Hematopoietic multipotent progenitor cell treated with erythropoietin and hydrocortisone succinate and interleukin-3 and kit ligand, for 8 days (in vitro differentiated cells): ENCODE measurements at regions not wholly inside any gene's neighbourhood (a gene's known extent, or its start where the extent isn't known, plus 50 kb on each side); places are given as distances from the start of the nearest gene placed in this dataset.
"Not testable (repeated sequence)": the region's sequence is repeated elsewhere in the genome, so short reads cannot be mapped to it uniquely, and the experiment has no call there.

ENCODE experiments used
- DNase-seq: peaks from one replicate; pipeline ENCODE4 v3.0.0-alpha.2; 2015

- no peak for DNase-seq
Observed at GRCh38 chr6:97459535-97459934, 176.5 kb upstream of the MMS22L start.

- DNase-seq, result no peak
Observed at GRCh38 chr6:97459986-97460385, 177.0 kb upstream of the MMS22L start.

- DNase-seq, result no peak
Observed at GRCh38 chr6:97460394-97461080, 177.5 kb upstream of the MMS22L start.

GRCh38 chr6:97461218-97461617, 178.2 kb upstream of the MMS22L start:
- no peak for DNase-seq

GRCh38 chr6:97462031-97462430, 179.0 kb upstream of the MMS22L start:
- DNase-seq, result no peak

GRCh38 chr6:97462938-97463598, 180.1 kb upstream of the MMS22L start:
- DNase-seq, result no peak

- no peak for DNase-seq
Observed at GRCh38 chr6:97465877-97466561, 183.0 kb upstream of the MMS22L start.

- no peak for DNase-seq
Observed at GRCh38 chr6:97468981-97469380, 186.0 kb upstream of the MMS22L start.

DNA sequence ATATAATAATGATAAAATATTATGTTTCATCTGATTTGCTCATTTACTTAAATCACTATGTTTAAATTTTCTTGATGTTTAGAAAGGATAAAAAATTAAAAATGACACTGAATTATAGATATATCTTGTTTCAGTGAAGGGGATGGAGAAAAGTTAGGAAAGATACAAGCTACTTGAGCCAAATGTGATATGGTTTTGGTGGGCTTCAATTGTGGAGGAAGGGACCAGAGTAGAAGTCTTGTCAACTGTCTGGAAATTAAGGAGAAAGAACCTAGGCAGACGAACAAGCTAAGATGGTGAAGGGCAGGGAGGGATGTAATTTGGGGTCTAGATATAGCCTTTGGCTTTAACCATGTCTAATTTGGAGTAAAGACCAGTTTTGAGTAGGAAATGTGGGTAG, 186.4 kb upstream of the MMS22L start:
- no peak for DNase-seq

GRCh38 chr6:97470322-97470721, 187.3 kb upstream of the MMS22L start:
- DNase-seq, result no peak

- no peak for DNase-seq
Observed at GRCh38 chr6:97473979-97474378, 191.0 kb upstream of the MMS22L start.

GRCh38 chr6:97497713-97498331, 214.8 kb upstream of the MMS22L start:
- DNase-seq, result peak; percentile 68

DNA sequence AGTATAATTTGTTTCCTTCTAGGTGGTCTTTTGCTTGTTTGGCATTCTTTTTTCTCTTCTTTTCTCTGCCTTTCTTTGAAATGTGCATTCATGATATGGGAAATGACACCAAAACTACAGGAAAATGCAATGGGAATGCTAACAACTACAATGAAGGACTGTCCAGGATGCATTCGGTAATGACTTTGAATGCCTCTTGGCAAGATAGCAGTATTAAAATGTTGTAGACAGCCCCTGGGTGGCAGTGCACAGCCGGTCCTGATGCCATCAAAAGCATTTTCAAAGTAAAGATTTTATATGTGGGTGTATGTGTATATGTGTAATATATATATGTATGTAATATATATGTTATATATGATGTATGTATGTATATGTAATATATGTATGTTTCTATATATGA, 218.8 kb upstream of the MMS22L start:
- DNase-seq, result no peak

DNA sequence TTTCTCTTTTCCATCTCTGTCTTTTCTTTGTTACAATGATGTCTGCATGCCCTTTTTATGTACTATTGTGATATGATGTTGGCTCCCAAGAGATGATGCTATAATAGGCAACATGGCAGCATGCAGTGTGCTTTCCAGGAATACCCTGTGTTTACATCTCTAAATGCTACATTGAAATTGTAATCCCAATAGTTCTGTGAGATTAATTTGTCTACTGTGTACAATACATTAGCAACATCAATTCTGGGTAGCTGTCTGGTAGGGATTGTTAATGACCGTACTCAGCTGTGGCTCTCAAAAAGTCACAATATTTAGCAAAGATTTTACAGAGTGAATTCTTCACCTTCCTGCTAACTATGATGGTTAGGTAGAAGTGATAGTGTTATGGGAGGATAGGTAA, 225.6 kb upstream of the MMS22L start:
- DNase-seq, result no peak

GRCh38 chr6:97513260-97513659, 230.2 kb upstream of the MMS22L start:
- DNase-seq, result not testable (repeated sequence)

- no peak for DNase-seq
Observed at GRCh38 chr6:97524811-97525210, 241.8 kb upstream of the MMS22L start.

DNA sequence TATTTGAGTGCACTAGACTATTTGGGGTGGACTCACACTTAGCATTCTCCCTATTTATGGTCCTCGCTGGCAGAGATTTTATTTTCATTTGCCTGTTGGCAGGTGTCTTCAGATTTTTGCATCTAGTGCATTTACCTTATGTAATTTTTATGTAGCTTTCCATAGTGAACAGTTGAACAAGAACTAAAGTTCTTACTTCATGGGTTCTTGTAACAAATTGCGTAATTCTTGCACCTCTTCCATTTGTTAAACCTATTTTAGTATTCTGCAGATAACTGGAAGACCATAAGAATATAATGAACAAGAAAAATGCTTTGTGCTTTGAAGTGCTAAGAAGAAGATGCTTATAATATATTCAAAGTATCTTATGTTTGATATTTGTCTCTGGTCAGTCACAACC, 252.8 kb upstream of the MMS22L start:
- DNase-seq, result no peak

DNA sequence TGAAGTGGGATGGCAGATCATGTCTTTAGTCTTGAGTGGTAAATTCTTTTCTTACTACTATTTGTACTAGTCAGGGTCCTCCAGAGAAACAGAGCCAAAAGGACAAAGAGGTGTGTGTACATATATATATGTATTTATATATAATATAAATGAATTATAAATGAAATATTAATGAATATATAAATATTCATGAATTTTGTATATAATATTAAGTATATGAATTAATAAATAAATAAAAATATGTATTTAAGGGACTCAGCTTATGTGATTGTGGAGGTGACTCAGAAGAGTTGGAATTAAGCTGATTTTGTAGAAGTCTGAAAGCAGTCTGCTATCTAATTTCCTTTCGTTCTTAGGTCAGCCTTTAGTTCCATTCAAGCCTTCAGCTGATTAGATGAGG, 265.3 kb upstream of the MMS22L start:
- no peak for DNase-seq

DNA sequence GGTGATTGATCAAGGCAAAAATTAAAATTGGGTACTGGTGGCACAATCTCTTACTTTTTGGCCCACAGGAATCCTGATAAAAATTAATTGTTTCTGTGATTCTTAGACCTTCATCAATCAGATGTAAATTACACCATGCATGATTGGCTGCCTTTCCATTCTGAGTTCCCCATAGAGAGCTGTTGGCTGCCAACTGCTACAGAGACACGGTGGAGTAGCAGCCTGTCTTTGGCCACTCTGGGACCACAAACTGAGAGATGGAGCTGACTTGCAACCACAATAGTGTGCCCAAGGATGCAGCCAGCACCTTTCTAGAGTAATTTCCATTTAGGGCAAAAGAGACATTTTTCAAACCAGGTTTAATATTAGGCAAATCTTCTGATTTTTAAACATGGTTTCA, 274.3 kb upstream of the MMS22L start:
- no peak for DNase-seq

DNA sequence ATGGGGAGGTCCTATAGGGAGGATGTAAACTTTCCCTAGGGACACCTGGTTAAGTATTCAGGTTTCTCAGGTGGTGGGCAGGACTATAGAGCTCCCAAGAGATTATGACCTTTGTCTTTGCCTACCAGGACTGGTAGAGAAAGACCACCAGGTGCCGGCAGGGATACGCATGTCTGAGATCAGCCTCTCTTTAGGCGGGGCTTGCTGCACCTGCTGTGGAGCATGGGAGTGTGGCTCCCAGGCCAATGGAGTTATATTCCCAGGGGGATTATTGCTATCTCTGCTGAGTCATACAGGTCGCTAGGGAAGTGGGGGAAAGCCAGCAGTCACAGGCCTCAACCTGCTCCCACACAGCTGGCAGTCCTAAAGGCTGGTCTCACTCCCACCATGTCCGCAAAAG, 280.5 kb upstream of the MMS22L start:
- no peak for DNase-seq

- DNase-seq, result no peak
Observed at GRCh38 chr6:97572943-97573342, 289.9 kb upstream of the MMS22L start.

DNA sequence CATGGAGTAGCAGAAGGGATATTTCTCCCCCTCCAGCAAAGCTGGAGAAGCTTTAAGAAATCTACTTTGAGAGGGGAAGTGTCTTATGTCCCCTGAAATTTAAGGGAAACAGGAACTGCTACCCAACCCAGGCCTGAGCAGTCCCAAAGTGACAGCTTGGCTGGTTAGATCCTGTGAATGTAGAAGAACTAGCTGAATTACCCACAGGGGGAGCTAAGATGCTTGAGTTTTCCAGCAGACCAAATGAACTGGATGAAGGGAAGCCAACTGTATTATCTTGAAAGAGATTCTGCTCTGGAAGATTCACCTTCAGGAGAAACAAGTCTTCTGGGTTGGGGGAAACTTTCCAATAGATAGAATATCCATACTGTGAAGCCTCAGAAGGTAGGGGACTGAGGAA, 303.3 kb upstream of the MMS22L start:
- DNase-seq, result no peak

DNA sequence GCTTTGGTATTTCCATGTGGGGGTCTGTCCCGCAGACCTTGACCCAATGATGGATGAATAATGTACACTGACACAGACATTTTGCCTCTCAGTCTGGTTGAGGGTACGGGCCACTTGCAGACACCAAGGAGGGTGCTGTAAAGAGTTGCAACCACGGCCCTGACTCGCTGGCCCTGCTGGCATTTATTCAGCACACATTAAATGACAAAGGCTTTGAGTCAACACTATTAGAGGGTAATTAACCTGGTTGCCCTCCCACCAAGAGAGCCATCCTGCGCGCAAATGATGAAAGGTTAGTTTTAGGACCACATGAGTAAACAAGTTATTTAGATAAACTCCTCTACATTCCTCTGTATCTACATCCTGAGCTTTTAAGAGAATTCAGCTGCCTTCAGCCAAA, 308.9 kb upstream of the MMS22L start:
- DNase-seq, result no peak

DNA sequence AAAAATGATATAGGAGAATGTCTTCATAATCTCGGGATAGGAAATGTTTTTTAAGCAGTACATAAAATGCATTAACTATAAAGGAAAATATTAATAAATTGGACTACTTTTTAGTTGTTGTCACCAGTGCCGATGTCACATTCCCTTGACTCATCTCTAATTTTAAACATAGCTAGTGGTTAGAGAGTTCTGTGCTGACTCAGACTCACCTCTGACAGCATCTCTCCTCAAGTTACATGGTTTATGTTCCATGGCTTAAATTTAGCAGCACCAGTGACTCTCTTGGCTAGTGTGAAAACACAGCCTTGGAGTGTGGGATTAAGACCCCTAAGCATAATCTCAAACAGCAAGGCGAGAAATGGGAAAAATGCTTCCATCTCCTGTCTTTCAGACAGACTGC, 311.8 kb upstream of the MMS22L start:
- DNase-seq, result no peak
